CD4-positive, alpha-beta T cell treated with Interferon alpha-2 for 1 hour (primary cell): ENCODE measurements at regions not wholly inside any gene's neighbourhood (a gene's known extent, or its start where the extent isn't known, plus 50 kb on each side); places are given as distances from the start of the nearest gene placed in this dataset.
A peak's percentile ranks its signal among the peaks of the same experiment; 100 is the strongest.

Experiments used
- DNase-seq, 2 donors: peaks; one replicate each; pipeline ENCODE4 v3.0.0-alpha.2; 2020 to 2022

DNA sequence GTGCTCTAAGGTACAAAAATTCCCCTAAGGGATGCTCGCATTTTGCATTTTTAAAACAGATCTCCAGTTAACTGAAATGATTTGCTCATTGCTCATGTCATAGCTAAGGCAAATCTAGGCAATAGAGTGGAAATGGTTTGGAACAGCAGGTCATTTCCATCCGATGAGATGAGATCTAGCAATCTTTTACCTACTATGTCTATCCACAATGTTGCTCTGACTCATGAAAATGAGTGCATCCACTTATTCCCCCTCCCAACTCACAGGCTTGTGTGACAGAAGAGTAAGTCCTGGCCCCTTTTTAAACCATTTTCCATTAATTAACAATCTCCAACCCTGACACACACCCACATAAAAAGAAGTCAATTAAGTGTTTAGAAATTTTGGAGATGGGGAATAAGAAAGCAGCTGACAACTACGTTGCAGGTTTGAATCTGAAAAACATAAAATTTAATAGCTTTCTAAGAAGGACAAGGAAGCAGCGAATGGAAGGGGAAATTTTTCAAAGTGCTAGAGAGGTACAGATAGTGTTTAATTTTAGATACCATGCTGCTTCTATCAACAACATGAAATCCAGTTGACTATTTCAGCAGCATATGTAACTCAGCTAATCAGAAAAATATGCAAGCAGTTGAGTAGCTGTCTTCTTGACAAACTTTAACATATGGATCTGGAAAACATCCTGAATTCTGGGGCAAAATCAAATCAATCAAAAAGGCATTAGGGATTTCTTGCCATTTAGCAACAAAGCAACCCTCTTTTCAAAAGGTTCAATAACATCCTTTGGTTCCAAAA, 112.0 kb downstream of the TMCO5A start:
- no peak for DNase-seq

DNA sequence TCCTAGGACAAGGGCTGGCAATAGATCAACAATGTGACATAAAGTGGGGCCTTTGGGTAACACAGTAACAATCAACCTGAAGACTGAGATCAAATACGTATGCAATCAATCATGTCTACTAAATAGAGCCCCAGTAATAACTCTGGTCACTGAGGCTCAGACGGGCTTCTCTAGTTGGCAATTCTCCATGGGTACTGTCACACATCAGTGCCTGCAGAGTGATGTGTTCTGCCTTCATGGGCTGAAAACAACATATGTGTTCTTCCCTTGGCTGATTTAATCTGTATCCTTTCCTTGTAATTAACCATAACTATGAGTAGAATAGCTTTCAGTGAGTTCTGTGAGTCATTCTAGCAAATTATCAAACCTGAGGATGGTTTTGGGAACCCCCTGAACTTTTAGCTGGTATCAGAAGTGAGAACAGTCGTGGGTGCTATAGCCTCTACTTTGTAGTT, 113.6 kb downstream of the TMCO5A start:
- DNase-seq: no peak

DNA sequence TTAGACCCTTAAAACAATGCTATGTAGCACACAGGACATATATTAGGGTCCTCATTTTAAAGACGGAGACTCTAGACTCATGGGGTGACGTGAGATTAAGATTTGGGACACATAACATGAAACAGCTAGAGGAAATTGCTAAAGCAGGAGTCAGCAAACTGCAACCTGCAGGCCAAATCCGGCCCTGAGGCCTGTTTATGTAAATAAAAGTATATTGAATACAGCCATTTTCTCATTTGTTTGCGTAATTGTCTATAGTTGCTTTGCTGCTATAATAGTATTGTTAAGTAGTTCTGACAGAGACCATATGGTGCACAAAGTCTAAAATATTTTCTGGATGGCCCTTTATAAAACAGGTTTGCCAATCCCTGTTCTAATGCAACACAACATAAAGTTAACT, 115.5 kb downstream of the TMCO5A start:
- DNase-seq: no peak

DNA sequence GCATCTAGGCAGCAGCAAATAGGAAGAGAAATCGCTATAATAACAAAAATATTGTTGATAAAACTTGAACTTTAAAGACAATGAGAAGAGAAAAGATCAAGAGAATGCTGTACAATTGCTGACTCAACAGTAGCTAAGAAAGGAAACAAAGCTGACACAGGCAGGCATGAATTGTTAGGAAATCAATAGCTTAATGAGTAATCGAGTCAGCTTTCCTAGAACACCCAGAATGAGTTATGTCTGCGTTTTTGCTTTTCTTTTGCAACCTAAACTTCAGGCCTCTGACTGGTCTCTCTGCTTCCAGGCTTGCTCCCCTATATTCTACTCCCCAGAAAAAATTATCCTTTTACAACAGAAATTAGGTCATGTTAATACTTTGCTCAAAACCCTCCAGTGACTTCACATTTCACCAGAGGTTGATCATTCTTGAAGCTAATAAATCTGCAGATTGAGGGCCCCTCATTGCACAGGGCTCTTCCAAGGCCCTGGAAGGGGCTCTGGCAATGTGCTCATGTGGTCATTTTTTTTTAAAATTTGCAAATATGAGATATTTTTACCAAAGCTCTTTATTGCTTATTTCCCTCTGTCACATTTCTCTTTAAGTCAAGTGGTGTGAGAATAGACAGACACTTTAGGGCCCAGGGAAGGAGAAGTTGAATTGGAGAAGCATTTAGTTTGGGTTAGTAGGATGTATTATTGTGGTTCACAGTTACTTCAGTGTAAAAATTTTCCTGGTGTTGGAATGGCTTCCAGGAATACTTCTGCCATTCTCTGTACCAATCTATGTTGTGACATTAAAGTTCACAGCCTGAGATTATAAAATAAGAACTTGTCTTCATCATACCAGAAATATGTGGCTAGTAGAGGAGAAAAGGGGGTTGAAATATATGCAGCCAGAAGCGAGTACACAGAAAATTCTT, 116.3 kb downstream of the TMCO5A start:
- DNase-seq: no peak

DNA sequence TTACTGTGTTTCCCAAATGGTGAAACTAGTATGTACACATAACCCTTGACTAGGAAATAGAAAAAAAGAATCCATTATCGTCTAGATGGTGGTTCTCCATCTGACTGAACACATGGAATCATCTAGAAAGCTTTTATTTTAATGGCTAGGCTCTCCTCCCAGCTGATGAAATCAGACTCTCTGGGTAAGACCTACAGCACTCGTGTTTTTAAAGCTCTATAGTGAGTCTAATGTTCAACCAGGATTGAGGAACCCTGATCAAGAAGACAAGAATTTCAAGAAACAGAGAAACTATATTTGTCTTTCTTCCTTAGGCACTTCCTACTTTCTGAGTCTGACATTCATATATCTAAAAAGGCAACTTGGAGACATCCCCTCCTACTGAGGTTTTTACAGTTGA, 118.8 kb downstream of the TMCO5A start:
- no peak for DNase-seq

DNA sequence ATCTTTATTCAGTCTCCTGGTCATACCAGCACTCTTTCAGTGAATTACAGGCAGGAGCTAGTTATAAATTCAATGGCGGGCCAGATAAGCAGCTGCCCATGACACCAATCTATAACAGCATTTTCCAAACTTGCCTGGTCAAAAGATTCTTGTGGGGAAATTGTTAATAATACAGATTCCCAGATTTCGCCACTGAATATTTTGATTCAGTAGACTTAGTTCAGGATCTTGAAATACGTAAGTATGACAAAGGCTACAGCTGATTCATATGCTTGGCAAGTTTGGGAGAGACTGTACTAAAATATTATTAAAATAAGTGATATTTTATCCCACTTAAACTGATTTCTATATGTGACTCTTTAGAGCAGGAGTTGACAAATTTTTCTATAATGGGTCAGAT, 119.3 kb downstream of the TMCO5A start:
- no peak for DNase-seq

DNA sequence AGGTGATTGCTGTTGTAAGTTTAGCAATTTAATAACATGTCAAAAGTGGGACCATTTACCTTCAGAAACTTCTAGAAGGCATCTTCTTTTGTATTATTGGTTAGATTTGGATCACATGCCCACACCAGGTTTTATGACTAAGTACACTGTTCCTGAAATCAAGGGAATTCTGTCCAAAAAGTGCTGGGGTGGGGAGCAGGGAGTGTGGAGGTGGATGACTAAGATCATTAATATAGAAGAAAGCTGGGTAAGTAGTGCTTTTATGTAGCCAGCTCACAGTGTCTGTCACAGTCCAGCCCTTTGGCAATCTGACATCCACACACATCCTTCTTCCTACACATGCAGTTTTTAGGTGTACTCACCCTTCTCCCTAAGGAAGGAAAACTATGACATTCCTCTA, 120.0 kb downstream of the TMCO5A start:
- no peak for DNase-seq

DNA sequence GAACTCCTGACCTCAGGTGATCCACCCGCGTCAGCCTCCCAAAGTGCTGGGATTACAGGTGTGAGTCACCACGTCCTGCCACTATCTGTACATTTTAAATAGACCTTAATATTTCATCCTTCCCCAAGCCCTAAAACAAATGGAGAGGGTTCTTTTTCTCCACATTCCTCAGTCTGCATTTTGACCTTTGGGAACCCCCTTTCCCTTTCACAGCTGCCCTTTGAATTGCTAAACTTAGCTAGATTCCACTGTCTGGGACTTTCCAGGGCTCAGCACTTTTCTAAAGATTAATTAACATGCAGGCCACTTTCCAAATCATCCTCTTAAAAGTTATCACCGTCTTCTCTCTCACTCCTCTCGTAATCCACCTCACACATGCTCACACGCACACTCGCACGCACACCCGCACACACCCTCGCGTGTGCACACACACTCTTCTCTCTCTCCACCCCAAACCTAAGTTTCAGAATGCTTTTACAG, 124.2 kb downstream of the TMCO5A start:
- DNase-seq: no peak

DNA sequence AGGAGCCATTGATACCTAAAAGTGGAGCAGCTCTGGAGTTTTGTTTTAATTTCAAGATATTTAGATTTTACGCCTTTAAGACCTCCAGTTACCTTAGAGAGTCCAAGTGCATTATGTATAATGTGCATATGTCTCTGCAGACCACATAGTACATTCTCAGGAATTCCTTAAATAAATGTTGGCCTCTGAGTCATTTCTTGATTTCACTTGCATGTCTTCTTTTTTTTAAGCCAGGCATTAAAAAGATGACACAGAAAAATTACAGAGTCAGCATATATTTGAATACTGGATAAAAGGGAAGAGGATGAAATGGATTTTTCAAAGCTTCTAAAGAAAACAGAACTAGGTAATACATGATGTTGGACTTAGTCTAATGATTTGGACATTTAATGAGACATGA, 125.2 kb downstream of the TMCO5A start:
- DNase-seq: no peak

DNA sequence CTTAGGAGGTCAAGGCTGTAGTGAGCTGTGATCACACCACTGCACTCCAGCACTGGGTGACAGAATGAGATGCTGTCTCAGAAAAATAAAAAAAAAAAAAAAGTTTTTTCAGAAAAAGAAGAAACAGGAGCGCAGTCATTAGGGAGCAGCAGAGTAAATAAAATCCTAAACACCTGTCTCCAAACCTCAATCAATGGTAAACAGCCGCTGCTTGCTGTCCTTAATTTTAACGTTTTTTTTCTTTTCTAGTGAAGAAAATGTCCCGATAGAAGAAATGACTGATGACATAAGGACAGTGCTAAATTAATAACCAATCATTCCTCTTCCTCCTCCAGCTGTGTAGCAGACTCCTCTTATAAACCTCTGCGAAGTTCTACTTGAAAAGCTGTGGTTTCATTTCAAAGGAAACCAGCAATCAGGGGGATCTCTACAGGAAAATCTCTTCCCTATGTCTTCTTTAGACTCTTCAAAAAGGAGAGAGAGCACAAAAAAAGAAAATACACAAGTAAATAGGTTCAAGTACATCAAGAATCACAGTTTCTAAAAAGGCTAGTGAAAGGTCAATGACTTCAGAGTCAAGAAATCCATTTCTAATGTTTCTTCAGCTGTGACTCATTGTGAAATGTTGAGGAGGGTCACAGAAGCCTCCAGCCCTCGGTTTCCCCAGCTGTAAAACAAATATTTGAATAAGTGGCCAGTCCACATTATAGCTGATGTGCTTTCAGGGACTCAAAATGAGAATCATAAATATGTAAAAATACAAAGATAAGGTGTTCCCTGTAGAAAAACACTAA, 127.6 kb downstream of the TMCO5A start:
- no peak for DNase-seq

DNA sequence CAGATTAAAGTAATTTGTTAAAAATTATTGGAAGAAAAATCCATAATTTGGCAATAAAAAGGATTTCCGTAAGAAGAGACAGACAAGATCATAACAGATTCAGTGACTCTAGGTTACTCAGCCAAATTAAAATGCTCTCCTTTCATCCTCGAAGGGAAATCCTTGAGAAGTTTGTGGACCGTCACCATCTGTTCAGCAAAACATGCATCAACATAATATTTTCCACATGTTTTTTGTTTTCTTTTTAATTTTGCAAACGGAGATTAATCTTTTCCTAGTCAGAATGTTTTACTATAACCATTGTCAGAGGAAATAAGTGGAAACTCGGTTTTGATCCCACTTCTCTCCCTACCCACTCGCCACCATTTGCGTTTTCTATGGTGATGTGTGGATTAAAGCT, 128.3 kb downstream of the TMCO5A start:
- DNase-seq: no peak

DNA sequence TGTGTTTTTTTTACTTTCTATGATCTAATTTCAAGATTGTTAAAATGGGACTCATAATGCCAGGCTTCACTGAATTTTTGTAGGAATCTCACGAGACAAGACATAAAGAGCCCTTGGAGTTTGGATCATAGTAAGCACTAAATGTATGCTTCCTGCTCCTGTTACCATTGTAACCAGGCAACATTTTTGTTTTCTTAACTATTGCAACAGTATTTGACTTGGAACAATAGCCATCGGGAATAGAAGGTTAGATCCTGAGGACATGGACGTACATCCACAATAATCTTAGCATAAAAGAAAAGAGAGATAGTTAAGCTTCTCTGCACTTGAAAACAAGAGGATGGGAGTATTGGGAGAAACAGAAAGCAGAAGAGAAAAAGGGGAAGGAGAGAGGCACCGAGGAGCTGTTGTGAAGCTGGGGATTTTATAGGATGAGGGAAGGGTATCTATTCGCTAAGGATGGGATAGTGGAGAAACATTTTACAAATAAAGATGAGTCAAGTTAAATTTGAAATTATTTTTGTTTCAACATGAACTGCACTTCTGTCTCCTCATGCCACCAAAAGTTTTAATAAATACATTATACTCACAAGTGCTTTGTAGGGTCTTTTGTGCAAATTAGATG, 131.4 kb downstream of the TMCO5A start:
- no peak for DNase-seq

DNA sequence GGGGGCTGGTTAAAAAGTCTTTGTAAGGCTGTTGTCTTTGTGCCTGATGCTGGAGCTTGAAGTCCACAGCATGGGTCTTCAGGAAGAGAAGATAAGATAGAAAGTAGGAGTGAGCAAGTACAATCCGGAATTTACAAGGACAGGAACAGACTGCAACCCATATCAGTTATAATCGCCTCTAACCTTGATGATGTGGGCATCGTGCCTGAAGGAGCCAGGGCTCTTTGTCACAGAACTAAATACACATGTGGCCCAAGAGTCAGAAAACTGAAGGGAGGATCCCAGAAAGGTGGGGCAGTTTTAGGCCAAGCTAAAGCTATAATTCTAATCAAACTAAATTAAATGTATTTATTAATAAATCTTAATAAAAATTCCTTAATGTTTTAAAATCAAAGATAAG, 132.2 kb downstream of the TMCO5A start:
- DNase-seq: no peak

DNA sequence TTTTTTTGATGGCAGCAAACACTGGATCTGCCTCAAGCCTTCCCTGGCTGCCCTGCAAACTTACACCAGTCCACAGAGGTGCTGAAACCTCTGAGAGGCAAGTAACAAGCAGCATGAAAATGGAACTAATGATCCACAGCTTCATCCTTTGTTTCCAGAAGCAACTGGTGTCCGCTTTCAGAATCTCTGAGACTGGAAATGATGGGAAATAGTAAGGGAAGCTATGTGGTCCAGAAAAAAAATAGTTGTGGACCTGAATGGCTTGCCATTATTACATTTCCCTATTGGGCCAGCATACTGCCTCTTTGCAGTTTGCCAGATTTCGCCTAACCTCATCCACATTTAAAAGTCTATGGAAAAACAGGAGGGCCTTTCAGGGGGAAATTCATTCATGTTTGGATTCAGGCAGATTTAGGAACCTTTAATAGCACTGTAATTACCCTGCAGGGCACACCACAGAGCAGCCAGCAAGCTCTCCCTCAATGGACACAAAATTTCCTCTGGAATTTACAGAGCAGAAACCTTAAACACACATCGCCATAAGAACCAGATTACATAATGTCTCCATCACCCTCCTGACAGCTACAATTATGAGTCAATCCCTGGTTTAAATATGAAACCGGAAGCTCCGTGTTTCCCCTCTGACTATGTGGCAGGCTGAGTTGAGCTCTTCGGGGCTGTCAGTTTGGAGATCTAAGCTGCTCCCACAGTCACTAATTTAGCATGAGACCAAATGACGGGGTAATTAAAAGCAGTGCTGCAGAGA, 134.4 kb downstream of the TMCO5A start:
- peak; percentile 42 to 54 for DNase-seq

DNA sequence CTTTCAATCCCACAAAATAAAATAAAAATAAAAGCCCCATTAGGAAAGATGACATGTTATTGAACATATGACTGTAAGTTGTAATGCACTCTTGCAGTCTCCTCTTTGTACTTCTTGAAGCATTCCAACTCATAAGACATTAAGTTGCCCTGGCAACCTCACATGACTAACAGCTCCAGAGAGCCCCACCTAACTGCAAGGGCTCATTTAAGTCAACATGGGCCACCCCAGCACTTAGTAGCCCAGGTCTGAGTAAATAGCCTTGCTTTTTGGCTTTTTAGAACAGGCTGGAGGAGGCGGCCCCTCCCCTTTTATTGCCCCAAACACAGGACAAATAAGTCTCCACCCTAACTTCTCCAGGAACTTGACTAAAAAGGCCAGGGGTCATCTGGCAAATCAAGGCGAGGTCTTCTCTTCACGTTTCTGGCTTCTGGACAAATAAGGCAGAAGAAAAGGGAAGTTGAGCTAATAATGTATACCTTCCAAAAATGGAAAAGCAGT, 135.1 kb downstream of the TMCO5A start:
- DNase-seq: peak in 1 of 2 donors; percentile 45

DNA sequence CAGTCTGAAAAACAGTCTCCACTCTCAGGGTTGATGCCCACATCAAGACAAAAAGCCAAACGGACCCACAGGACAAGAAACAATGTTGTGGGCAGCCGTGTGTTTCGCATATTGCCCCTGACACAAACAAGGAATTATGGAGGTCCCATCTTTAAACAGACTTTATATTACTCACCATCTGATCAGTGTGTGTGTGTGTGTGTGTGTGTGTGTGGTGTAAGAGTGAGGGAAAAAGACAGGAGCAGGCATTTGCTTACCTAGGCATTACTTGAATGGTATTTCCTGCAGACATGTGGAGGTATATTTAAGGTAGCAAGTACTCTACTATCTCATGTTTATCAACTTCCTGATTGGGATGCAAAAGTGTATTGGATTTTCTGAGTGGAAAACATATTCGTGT, 136.3 kb downstream of the TMCO5A start:
- DNase-seq: no peak

DNA sequence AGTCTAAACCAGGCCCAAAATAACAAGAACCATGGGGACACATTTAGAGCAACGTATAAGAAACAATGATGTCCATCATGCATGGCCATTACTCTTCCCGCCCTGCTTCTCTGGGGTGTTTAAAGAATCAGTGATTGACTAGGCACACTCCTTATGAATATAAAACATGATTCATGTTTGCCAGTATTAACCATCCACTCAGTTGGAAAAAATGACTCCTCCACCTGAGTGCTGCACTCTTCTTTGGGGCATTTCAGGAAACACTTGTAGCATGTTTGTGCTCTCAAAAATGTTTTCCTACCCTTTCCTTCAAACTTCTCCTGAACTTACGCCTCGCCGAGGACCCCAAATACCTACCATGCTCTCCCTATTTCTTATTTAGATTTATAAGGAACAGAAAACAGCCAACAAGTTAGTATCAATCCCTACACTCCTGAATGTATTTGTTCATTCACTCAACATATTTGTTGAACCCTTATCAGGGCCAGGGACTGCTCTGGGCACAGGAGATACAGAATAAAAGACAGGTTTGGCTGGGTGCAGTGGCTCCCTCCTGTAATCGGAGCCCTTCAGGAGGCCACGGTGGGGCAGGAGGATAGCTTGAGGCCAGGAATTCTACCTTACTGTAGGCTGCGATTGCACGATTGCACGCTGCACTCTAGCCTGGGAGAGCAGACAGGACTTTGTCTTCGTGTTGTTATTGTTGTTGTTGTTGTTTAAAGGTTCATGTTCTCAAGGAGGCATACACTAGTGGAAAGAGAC, 137.0 kb downstream of the TMCO5A start:
- DNase-seq: no peak

DNA sequence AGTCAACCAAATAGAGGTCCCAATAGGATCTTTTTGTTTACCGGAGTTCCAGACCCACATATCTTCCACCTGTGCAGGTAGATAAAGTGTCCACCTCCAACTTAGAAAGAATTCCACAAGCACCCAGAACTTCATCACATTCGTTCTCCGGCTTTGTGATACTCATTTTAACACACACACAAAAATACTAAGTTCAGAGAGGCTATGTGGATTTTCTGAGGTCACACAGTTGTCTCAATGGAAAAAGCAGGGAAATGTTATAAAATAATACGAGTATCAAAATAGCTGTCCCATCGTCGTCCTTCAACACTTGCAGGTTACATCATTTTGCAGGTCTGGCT, 137.5 kb downstream of the TMCO5A start:
- no peak for DNase-seq

DNA sequence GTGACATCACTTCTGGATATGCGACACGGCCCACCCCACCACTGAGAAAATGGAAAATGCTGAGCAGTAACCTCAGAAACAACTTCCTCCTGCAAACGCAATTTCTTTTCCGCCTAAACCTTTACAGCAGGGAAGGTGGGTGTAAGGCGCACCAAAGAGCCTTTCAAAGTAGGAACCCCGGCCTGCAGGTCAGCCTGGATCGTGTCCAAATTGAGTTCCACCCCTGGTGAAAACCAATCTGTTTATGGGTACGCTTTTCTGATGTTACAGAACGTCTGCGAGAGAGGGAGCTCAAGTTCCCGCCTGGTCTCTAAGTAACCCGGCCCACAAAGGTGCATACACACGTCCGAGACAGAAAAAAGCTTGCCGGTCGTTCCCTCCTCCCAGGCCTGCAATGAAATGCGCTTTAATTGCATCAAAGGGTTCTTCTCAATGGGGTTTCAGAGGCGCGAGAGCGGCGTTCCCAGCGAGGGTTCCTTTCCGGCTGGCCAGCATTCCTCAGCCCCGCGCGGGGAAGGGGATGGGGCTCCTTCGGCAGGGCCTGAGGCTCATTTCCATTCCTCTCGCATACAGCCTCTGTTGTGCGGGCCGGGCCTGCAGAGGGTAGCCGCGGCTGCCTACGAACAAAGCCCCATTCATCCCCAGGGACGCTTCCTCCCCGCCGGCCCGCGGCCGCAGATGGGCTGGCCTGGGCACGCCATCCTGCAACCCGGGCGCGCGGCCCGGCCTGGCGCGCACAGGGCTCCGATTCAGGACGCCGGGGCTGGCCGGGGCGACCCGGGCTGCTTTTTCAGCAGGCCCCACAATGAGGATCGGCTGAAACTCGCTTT, 138.1 kb downstream of the TMCO5A start:
- DNase-seq: peak; percentile 27 to 47
